GM13977 (cell line): ENCODE measurements at regions not wholly inside any gene's neighbourhood (a gene's known extent, or its start where the extent isn't known, plus 50 kb on each side); places are given as distances from the start of the nearest gene placed in this dataset.

ENCODE experiments used
- DNase-seq: peaks from one replicate; pipeline ENCODE4 v3.0.0; 2012; ENCODE audit warnings: low spot score
- in situ Hi-C: fragments of 300-500 bp; cut with MboI; formaldehyde crosslinking; loops from one replicate; pipeline ENCODE4 v1.12.0; 2022; ENCODE audit warnings: low sequenced_read_pairs, low pct_unique_long_range_greater_than_20kb, mixed read lengths, inconsistent platforms; ENCODE audit not compliant: unreplicated experiment
- TF ChIP-seq, protein P1 (sequence below): IDR thresholded peaks from 2 replicates; pipeline ENCODE4 v1.5.1; 2012; ENCODE audit warnings: mild to moderate bottlenecking, control low read depth; ENCODE audit not compliant: insufficient read depth; ENCODE audit errors: extremely low read depth, missing control alignments

DNA sequence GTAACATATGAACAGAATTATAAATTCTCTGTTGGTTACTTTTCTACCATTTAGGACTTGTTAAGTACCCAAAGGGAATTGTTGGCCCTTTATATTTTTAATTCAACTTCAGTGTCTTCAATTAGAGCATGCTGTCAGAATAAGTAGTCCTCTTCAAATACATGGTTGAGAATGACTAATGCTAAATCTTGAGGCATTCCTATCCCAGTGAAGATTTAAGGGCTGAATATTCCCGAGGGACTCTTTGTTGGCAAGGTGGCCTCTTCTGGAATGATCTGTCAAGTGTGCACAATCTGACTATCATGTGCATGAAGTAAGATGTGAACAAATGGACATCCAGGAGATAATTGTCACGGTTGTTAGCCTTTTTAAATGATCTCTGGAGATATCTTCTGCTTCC lies 421.7 kb downstream of the BMP2 start:
- DNase-seq, result no peak
- TF ChIP-seq, protein P1, sequence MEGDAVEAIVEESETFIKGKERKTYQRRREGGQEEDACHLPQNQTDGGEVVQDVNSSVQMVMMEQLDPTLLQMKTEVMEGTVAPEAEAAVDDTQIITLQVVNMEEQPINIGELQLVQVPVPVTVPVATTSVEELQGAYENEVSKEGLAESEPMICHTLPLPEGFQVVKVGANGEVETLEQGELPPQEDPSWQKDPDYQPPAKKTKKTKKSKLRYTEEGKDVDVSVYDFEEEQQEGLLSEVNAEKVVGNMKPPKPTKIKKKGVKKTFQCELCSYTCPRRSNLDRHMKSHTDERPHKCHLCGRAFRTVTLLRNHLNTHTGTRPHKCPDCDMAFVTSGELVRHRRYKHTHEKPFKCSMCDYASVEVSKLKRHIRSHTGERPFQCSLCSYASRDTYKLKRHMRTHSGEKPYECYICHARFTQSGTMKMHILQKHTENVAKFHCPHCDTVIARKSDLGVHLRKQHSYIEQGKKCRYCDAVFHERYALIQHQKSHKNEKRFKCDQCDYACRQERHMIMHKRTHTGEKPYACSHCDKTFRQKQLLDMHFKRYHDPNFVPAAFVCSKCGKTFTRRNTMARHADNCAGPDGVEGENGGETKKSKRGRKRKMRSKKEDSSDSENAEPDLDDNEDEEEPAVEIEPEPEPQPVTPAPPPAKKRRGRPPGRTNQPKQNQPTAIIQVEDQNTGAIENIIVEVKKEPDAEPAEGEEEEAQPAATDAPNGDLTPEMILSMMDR, result no peak

DNA sequence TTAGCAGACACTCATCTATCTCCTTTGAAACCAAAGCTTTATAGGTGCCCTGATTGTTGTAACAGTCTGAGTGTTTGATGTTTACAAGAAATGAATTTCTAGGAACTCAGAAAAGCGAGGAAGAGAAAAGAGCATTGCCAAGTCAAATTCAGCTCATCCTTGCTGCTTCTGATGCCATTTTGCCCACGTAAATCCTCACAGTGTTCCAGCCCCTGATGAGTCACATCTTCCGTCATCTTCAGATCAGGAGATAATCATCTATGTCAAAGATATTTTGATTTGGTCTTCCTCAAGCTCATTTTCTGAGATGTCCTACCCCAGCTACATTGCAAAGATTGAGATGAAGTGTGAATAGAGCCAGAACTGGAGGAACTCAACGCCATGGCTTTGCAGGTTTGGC lies 426.2 kb downstream of the BMP2 start:
- in situ Hi-C loops, result no loop called here
- no peak for DNase-seq
- TF ChIP-seq, protein P1, result no peak

More for the DNA sequence above, 421.7 kb downstream of the BMP2 start:
- in situ Hi-C loops, result no loop called here

DNA sequence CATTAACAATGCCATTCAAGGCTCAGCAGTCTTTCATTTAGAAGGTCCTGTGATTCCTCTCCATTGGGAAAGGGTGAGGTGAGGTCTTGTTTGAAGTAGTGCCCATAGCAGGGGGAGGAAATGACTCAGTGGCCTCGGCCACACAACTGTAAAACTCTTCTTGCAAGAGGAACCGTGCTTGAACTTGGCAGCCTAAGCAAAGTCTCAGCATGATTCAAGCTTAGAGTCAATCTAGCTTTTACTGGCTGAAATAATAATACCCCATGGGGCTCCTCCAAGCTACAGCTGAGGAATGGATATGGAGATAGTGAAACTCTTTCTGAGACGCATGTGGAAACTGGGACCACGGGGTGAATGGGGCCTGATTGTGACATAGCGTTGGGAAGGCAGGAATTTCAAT lies 428.2 kb downstream of the BMP2 start:
- in situ Hi-C loops, result no loop called here
- TF ChIP-seq, protein P1, result no peak
- no peak for DNase-seq

DNA sequence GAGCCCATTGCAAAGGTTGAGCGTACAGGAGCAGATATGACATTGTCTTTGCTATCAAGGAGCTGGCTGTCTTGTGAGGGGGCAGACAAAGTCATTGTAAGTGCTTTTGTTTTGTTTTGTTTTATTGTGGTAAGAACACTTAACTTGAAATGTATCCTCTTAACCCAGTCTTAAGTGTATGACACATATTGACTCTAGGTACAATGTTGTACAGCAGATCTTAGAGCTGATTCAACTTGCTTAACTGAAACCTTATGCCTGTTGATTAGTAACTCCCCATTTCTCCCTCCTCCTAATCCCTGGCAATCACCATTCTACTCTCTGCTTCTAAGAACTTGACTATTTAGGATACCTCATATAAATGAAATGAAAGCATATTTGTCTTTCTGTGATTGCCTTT lies 429.0 kb downstream of the BMP2 start:
- TF ChIP-seq, protein P1, result no peak
- in situ Hi-C loops, result no loop called here
- no peak for DNase-seq

DNA sequence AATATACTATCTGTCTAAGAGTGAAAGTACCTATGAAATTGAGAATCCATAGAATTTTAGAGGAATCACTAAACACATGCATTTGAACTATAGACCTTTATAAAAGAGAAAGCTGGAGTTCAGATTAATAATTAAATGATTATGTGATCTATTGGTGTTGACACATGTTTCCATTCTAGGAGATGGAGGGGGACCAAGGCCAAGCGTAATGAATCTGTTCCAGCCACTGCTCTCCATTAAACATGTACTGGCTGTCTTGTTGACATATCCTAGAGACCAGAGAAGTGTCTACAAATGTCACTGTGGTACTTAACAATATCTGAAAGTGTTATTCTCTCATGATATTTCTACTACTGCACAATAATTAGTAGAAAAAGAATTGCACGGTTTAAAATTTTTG lies 432.4 kb downstream of the BMP2 start:
- in situ Hi-C loops, result no loop called here
- TF ChIP-seq, protein P1, result no peak
- DNase-seq, result no peak

DNA sequence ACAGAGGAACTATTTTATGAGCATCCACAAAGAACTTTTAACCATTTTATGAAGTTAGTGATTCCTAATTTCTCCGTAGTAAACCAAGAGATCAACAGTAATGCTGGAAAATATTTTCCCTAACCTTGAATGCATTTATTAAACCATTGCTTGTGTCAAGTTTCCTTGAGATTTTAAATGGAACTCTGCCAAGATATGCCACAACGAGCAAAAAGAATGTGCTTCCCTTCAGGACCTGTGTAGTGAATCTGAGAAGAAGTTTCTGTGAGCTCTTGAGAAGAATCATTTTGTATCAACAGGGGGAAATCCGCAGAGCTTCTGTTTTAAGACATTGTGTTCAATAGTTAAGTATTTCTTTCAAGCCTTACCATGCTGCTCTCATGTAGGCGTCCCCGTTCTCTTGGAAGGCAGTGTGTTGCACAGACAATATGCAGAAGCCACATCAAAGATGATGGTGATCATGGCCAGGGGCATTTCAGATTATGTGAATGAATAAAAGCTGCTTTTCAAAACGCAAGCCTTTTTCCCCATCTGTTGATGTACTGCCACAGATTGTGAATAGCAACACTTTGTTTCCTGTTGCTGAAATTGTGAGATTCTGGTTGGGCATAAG lies 439.8 kb downstream of the BMP2 start:
- in situ Hi-C loops, result no loop called here
- TF ChIP-seq, protein P1, result no peak
- no peak for DNase-seq

DNA sequence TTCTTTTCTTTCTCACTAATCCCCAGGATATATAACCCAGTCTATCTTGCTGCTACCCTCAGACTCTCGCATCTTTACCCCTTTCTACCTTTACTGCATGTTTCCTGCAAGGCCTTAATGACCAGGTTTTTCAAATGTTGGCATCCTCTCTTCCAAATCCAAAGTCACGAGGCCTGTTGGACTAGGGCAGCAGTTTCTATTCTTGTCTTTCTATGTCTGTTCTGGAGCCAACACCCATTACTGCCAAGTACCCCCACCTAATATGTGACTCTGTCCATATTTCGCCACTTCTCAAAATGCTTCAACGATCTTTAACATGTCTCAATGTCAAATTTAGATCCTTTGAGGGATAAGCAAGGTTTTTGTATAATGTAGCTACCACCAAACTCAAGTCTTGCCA lies 443.4 kb downstream of the BMP2 start:
- in situ Hi-C loops, result no loop called here
- TF ChIP-seq, protein P1, result no peak
- no peak for DNase-seq
